Fibroblast of peridontal ligament (primary cell): ENCODE measurements at regions not wholly inside any gene's neighbourhood (a gene's known extent, or its start where the extent isn't known, plus 50 kb on each side); places are given as distances from the start of the nearest gene placed in this dataset.

Experiments
- DNase-seq: peaks from one replicate; pipeline ENCODE4 v3.0.0-alpha.2; 2010; ENCODE audit errors: extremely low read depth

- no peak for DNase-seq
These were observed 145.1 kb downstream of the BTC start for GRCh38 chr4:74649193-74649592.

- DNase-seq = no peak
These were observed 143.1 kb downstream of the BTC start for GRCh38 chr4:74651198-74651597.

- no peak for DNase-seq
These were observed 140.7 kb downstream of the BTC start for GRCh38 chr4:74653331-74654229.

GRCh38 chr4:74654230-74654681 is 140.1 kb downstream of the BTC start:
- no peak for DNase-seq

GRCh38 chr4:74656596-74656995 is 137.7 kb downstream of the BTC start:
- no peak for DNase-seq

- DNase-seq = no peak
These were observed 136.2 kb downstream of the BTC start for GRCh38 chr4:74658116-74658515.

- DNase-seq = peak; percentile 99
These were observed 134.5 kb downstream of the BTC start for GRCh38 chr4:74659576-74660411.

- no peak for DNase-seq
These were observed 133.5 kb downstream of the BTC start for GRCh38 chr4:74660866-74661265.

GRCh38 chr4:74661427-74662201 is 132.7 kb downstream of the BTC start:
- peak; percentile 38 for DNase-seq

GRCh38 chr4:74663631-74664030 is 130.7 kb downstream of the BTC start:
- no peak for DNase-seq

- DNase-seq = no peak
These were observed 129.0 kb downstream of the BTC start for GRCh38 chr4:74665346-74665745.

- DNase-seq = no peak
These were observed 128.4 kb downstream of the BTC start for GRCh38 chr4:74665876-74666275.

GRCh38 chr4:74667438-74667837 is 126.9 kb downstream of the BTC start:
- DNase-seq = no peak

GRCh38 chr4:74667944-74668343 is 126.4 kb downstream of the BTC start:
- no peak for DNase-seq

- DNase-seq = no peak
These were observed 124.6 kb downstream of the BTC start for GRCh38 chr4:74669702-74670101.

GRCh38 chr4:74670583-74670982 is 123.7 kb downstream of the BTC start:
- no peak for DNase-seq

GRCh38 chr4:74671080-74671698 is 123.1 kb downstream of the BTC start:
- peak; percentile 78 for DNase-seq

GRCh38 chr4:74674750-74675149 is 119.6 kb downstream of the BTC start:
- no peak for DNase-seq

- DNase-seq = peak; percentile 80
These were observed 118.5 kb downstream of the BTC start for GRCh38 chr4:74675673-74676279.

- peak; percentile 90 for DNase-seq
These were observed 111.6 kb downstream of the BTC start for GRCh38 chr4:74682567-74683359.
